ENCODE measurements at regions not wholly inside any gene's neighbourhood (a gene's known extent, or its start where the extent isn't known, plus 50 kb on each side); places are given as distances from the start of the nearest gene placed in this dataset.
"Not testable (repeated sequence)": the region's sequence is repeated elsewhere in the genome, so short reads cannot be mapped to it uniquely, and the experiment has no call there.

DNA sequence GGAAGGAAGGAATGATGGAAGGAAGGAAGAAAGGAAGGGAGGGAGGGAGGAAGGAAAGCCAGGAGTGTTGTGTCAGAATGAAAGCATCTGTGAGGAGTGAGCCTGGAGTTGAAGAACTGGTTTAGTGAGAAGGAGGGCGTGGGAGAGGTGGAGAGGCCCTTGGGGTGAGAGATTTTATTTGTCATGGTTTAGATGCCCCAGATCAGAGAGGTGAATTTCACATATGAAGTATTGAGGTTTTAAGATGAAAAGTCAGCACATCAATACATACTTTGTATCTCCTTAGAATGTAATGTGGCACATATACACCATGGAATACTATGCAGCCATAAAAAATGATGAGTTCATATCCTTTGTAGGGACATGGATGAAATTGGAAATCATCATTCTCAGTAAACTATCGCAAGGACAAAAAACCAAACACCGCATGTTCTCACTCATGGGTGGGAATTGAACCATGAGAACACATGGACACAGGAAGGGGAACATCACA lies 222.3 kb upstream of the ECI2 start:
- not testable (repeated sequence) for TF ChIP-seq CSDC2 (CRISPR knock-in tag; IDR thresholded peaks at IDR 0.05)
- TF ChIP-seq, protein P1, sequence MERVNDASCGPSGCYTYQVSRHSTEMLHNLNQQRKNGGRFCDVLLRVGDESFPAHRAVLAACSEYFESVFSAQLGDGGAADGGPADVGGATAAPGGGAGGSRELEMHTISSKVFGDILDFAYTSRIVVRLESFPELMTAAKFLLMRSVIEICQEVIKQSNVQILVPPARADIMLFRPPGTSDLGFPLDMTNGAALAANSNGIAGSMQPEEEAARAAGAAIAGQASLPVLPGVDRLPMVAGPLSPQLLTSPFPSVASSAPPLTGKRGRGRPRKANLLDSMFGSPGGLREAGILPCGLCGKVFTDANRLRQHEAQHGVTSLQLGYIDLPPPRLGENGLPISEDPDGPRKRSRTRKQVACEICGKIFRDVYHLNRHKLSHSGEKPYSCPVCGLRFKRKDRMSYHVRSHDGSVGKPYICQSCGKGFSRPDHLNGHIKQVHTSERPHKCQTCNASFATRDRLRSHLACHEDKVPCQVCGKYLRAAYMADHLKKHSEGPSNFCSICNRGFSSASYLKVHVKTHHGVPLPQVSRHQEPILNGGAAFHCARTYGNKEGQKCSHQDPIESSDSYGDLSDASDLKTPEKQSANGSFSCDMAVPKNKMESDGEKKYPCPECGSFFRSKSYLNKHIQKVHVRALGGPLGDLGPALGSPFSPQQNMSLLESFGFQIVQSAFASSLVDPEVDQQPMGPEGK (CRISPR knock-in tag; IDR thresholded peaks at IDR 0.05; ENCODE audit: borderline replicate concordance), result not testable (repeated sequence)

All from SK-N-SH treated with all-trans-retinoic acid at 6 μM for 48 hours (cell line).